H1 (cell line): ENCODE measurements at regions not wholly inside any gene's neighbourhood (a gene's known extent, or its start where the extent isn't known, plus 50 kb on each side); places are given as distances from the start of the nearest gene placed in this dataset.

ENCODE experiments used
- CBX8 ChIP-seq: fragments of 300-800, 300-1000 bp; sonication (generic); IDR thresholded peaks from 2 replicates; pipeline ENCODE4 v1.7.1; 2016; ENCODE audit warnings: low read depth, low read length, borderline replicate concordance
- CEBPB ChIP-seq: IDR thresholded peaks from 2 replicates; pipeline ENCODE4 v1.6.1; 2012; ENCODE audit warnings: low read depth, low read length
- EGR1 ChIP-seq: IDR thresholded peaks from 2 replicates; pipeline ENCODE4 v1.6.1; 2011; ENCODE audit warnings: low read depth, low read length, borderline replicate concordance
- GABPA ChIP-seq: IDR thresholded peaks from 2 replicates; pipeline ENCODE4 v1.6.1; 2011; ENCODE audit warnings: mild to moderate bottlenecking, low read length, moderate library complexity, borderline replicate concordance; ENCODE audit not compliant: insufficient read depth
- GTF2F1 ChIP-seq: IDR thresholded peaks from 2 replicates; pipeline ENCODE4 v1.6.1; 2012; ENCODE audit warnings: low read depth, low read length, improper control_type of control experiment, borderline replicate concordance
- JUN ChIP-seq: IDR thresholded peaks from 2 replicates; pipeline ENCODE4 v1.6.1; 2011; ENCODE audit warnings: low read depth, mild to moderate bottlenecking, improper control_type of control experiment, low read length
- POLR2AphosphoS5 ChIP-seq: IDR thresholded peaks from 2 replicates; pipeline ENCODE4 v1.6.1; 2011; ENCODE audit warnings: low read depth, low read length
- RBBP5 ChIP-seq: IDR thresholded peaks from 2 replicates; pipeline ENCODE4 v1.7.1; 2012; ENCODE audit warnings: low read depth, mild to moderate bottlenecking, inconsistent platforms, low read length, moderate library complexity, borderline replicate concordance
- SP1 ChIP-seq: IDR thresholded peaks from 2 replicates; pipeline ENCODE4 v1.6.1; 2011; ENCODE audit warnings: low read depth, low read length
- TAF1 ChIP-seq: IDR thresholded peaks from 2 replicates; pipeline ENCODE4 v1.6.1; 2011; ENCODE audit warnings: mild to moderate bottlenecking, low read depth, low read length
- TF ChIP-seq, protein P1 (sequence below): fragments of 300-600 bp; sonication (generic); IDR thresholded peaks from 2 replicates; pipeline ENCODE4 v1.7.1; 2012; ENCODE audit warnings: low read length, moderate library complexity, mild to moderate bottlenecking, inconsistent platforms; ENCODE audit not compliant: insufficient replicate concordance

DNA sequence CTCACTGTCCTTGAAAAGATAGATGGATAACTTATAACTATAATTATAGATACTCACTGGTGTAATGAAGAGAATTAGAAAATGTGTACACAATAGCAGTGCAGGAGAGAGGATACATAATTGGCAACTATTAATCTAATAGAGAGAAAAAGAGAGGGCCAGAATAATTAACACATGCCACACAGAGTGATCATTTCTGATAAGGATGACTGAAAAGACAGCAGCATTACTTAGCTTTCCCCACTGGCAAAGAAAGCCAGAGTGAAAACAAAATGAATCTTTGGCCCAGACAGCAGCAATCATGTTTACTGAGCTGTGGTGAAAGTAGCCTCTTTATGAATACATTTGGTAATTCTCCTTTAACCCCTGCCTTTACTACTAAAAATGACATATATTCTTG is 493.3 kb upstream of the ROBO1 start (continued):
- TF ChIP-seq, protein P1, sequence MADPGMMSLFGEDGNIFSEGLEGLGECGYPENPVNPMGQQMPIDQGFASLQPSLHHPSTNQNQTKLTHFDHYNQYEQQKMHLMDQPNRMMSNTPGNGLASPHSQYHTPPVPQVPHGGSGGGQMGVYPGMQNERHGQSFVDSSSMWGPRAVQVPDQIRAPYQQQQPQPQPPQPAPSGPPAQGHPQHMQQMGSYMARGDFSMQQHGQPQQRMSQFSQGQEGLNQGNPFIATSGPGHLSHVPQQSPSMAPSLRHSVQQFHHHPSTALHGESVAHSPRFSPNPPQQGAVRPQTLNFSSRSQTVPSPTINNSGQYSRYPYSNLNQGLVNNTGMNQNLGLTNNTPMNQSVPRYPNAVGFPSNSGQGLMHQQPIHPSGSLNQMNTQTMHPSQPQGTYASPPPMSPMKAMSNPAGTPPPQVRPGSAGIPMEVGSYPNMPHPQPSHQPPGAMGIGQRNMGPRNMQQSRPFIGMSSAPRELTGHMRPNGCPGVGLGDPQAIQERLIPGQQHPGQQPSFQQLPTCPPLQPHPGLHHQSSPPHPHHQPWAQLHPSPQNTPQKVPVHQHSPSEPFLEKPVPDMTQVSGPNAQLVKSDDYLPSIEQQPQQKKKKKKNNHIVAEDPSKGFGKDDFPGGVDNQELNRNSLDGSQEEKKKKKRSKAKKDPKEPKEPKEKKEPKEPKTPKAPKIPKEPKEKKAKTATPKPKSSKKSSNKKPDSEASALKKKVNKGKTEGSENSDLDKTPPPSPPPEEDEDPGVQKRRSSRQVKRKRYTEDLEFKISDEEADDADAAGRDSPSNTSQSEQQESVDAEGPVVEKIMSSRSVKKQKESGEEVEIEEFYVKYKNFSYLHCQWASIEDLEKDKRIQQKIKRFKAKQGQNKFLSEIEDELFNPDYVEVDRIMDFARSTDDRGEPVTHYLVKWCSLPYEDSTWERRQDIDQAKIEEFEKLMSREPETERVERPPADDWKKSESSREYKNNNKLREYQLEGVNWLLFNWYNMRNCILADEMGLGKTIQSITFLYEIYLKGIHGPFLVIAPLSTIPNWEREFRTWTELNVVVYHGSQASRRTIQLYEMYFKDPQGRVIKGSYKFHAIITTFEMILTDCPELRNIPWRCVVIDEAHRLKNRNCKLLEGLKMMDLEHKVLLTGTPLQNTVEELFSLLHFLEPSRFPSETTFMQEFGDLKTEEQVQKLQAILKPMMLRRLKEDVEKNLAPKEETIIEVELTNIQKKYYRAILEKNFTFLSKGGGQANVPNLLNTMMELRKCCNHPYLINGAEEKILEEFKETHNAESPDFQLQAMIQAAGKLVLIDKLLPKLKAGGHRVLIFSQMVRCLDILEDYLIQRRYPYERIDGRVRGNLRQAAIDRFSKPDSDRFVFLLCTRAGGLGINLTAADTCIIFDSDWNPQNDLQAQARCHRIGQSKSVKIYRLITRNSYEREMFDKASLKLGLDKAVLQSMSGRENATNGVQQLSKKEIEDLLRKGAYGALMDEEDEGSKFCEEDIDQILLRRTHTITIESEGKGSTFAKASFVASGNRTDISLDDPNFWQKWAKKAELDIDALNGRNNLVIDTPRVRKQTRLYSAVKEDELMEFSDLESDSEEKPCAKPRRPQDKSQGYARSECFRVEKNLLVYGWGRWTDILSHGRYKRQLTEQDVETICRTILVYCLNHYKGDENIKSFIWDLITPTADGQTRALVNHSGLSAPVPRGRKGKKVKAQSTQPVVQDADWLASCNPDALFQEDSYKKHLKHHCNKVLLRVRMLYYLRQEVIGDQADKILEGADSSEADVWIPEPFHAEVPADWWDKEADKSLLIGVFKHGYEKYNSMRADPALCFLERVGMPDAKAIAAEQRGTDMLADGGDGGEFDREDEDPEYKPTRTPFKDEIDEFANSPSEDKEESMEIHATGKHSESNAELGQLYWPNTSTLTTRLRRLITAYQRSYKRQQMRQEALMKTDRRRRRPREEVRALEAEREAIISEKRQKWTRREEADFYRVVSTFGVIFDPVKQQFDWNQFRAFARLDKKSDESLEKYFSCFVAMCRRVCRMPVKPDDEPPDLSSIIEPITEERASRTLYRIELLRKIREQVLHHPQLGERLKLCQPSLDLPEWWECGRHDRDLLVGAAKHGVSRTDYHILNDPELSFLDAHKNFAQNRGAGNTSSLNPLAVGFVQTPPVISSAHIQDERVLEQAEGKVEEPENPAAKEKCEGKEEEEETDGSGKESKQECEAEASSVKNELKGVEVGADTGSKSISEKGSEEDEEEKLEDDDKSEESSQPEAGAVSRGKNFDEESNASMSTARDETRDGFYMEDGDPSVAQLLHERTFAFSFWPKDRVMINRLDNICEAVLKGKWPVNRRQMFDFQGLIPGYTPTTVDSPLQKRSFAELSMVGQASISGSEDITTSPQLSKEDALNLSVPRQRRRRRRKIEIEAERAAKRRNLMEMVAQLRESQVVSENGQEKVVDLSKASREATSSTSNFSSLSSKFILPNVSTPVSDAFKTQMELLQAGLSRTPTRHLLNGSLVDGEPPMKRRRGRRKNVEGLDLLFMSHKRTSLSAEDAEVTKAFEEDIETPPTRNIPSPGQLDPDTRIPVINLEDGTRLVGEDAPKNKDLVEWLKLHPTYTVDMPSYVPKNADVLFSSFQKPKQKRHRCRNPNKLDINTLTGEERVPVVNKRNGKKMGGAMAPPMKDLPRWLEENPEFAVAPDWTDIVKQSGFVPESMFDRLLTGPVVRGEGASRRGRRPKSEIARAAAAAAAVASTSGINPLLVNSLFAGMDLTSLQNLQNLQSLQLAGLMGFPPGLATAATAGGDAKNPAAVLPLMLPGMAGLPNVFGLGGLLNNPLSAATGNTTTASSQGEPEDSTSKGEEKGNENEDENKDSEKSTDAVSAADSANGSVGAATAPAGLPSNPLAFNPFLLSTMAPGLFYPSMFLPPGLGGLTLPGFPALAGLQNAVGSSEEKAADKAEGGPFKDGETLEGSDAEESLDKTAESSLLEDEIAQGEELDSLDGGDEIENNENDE, result no peak
- no peak for TF ChIP-seq CBX8
- no peak for TF ChIP-seq TAF1
- no peak for TF ChIP-seq EGR1
- no peak for TF ChIP-seq JUN
- no peak for TF ChIP-seq CEBPB
- no peak for TF ChIP-seq GABPA
- TF ChIP-seq RBBP5, result no peak
- no peak for TF ChIP-seq SP1
- TF ChIP-seq POLR2AphosphoS5, result no peak
- no peak for TF ChIP-seq GTF2F1
